A204.1 (cell line): ENCODE measurements at regions not wholly inside any gene's neighbourhood (a gene's known extent, or its start where the extent isn't known, plus 50 kb on each side); places are given as distances from the start of the nearest gene placed in this dataset.

Experiments
- FAIRE-seq: peaks from 2 replicates; lab custom pipeline; 2012; peaks lifted over from hg19 to GRCh38; lab: Jason Lieb, UNC

DNA sequence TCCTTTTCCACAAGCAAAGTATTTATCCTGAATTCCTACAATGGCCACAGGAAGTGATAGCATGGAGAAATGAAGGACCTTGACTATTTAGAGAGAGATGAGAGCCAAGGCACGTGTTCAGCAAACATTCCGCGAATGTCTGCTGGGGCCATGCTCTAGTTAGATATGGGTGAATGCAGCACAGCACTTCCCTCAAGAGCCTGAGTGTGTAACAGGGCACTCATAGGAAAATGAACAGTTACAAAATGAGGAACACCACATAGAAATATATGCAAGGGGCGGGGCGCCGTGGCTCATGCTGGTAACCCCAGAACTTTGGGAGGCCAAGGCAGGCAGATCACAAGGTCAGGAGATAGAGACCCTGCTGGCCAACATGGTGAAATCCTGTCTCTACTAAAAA is 406.9 kb downstream of the NR2F2 start:
- no peak for FAIRE-seq

DNA sequence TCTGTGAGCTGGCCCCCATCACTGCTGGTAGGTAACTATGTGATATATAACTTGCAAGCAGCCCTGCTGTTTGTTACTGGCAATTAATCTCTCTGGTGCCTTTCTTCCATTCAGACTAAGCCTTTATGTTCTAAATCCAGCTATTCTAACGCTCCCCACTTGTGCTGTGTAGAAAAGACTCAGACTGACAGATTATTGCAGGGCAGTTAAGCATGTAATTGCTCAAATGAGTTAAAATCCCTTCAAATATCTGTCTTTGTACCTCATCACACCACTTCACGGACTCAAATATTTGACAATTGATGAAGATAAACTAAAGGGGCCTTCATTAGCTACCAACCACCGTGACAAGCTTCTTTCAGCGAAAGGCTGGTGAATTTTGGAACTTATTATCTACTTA is 416.2 kb downstream of the NR2F2 start:
- no peak for FAIRE-seq

- FAIRE-seq: no peak
These were observed 416.8 kb downstream of the NR2F2 start for GRCh38 chr15:96747291-96747690.

GRCh38 chr15:96750361-96750760 is 419.9 kb downstream of the NR2F2 start:
- FAIRE-seq: no peak

DNA sequence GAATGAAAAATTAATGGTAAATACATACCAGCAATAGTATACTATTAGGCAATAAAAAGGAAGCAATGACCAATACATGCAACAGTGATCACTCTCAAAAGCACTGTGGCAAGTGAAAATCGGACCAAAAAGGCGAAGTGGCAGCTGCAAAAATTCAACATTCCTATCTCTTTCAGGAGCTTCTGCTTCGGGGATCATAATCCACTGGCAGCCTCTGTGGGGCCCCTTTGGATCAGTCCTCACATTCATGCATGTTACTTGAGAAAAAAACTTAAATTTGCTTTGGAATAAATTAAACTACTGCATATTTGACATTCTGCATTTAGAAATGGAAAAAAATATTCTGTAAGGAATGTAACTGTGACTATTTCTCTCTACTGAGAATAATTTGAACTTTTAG is 425.6 kb downstream of the NR2F2 start:
- no peak for FAIRE-seq

- FAIRE-seq: no peak
These were observed 426.2 kb downstream of the NR2F2 start for GRCh38 chr15:96756656-96757055.

GRCh38 chr15:96762566-96762965 is 432.1 kb downstream of the NR2F2 start:
- FAIRE-seq: no peak

DNA sequence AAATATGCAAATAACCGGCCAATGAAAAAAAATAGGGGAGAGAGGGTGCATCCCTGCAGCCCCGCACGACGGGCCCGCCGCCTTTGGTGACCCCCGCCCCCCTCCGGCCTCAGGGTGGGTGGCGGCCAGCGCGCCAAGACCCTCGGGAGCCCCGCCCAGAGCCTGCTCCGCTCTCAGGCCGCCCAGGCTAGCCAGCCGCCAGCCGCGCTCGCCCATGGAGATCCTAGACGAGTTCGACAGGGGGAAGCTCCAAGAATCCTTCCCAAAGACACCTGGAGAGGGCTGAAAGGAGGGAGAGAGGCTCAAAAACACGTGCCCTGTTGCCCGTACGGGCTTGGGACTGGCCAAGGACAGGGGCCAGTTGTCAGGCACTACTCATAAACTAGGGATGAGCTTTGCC is 434.0 kb downstream of the NR2F2 start:
- FAIRE-seq: no peak

DNA sequence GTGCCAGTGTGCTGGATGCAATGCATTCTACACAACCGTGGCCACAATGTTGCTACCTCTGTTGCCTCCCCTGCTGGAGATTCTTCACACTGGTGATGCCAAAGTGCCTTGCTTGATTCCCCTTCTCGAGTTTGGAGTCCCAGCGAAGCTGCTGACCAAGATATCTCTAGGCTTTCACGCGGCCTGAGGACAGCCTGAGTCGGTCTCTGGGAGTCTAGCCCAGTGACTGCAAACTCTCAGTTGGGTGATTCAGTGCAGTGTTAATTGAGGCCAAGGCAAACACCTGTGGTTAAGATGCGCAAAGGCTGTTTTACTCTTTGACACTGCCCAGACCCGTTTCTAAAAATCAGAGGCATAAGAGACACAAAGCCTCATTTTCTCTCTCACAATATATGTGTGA is 434.4 kb downstream of the NR2F2 start:
- FAIRE-seq: no peak

DNA sequence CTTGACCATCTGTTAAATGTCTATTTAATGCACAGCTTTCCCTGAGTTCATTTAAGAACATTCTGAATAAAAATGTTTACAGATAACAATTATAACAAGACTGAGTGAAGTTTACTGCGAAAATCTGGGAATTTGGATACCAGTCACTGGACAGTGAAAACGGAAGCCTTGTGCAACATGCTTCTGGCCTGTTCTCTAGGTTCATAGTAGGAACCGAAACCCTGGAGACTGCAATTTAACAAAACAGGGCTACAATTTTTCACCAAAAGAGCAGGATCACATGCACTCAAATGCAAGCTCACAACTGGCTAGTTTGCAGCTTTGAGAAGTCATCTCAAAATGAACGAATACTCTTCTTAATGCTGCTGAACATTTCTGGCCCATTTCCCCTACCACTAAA is 435.9 kb downstream of the NR2F2 start:
- FAIRE-seq: no peak

DNA sequence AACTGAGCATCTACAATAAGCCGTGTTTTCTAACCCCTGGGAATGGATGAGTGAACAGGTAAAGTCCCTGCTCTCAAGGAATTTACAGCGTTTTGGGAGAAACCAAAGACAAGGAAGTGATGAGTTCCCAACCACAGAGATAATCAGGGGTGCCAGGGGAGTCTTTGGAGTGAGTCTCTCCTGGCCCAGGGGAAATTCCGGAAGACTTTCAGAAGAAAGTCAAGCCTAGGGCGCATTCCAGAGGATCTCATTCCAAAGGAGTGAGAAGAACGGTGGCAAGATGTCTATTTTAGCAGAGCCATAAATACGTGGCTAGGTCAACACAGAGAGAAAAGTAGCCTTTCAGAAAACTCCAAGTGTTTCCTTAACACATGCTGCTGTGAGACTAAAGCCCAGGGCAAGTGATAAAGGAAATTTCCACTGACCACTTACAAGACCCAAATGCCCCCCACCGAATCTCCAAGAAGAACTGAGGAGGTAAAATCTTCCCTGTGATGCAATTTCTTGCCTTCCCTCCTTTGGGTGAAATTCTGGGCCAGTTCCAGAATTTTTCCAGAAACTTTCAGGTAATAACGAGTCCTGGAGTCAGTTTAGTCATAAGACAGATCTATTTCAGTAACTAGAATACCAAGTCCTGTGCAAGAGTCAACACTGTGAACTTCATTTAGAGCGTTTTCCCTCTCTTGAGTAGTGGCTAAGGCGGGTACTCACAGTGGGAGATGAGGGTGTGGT is 437.4 kb downstream of the NR2F2 start:
- no peak for FAIRE-seq

DNA sequence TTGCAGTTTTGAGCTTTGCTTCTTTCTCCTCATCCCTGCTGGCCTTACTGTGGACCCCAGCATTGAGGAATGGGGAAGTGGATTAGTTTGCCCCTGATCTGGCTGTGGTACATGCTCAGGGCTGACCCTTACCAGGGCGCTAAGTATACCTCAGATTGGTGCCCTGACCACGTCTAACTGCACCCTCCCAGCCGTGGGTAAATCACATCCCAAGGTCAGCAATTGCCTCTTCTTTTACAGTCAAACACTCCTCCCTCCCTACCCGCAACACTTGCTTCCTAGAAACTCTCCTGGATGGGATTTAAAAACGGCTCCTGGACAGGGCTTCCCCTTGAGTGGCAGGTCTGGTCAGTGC is 437.9 kb downstream of the NR2F2 start:
- FAIRE-seq: no peak

GRCh38 chr15:96771035-96771434 is 440.5 kb downstream of the NR2F2 start:
- FAIRE-seq: no peak

DNA sequence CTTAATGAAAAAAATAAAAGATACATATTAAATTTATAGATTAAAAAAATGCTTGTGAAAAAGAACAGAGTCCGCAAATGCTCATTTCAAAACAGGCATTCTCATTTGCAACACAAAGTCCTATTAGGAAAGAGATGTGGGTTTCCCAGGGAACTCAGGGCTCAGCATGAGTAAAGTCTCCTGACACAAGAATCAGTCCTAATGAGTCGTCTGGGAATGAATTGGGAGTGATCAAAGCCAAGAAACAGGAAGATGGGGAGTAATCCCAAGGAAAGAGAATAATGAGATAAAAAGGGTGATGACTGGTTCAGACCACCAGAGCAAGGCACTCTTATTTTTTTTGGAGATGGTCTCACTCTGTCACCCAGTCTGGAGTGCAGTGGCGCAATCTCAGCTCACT is 443.7 kb downstream of the NR2F2 start:
- no peak for FAIRE-seq

- FAIRE-seq: no peak
These were observed 453.2 kb downstream of the NR2F2 start for GRCh38 chr15:96783746-96784145.

DNA sequence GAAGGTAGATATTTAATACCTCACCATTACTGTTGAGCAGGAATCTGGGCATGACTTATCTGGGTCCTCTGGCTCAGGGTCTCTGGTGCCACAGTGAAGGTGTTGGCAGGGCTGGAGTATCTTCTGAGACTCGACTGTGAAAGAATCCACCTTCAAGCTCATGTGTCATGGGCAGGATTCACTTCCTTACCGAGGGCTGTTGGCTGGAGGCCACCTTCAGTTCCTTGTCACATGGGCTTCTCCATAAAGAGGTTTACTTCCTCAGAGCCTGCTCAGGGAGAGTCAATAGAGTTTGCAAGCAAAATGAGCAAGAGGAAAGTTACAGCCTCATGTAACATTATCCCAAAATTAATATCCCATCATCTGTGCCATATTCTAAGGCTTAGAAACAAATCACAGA is 459.5 kb downstream of the NR2F2 start:
- no peak for FAIRE-seq

DNA sequence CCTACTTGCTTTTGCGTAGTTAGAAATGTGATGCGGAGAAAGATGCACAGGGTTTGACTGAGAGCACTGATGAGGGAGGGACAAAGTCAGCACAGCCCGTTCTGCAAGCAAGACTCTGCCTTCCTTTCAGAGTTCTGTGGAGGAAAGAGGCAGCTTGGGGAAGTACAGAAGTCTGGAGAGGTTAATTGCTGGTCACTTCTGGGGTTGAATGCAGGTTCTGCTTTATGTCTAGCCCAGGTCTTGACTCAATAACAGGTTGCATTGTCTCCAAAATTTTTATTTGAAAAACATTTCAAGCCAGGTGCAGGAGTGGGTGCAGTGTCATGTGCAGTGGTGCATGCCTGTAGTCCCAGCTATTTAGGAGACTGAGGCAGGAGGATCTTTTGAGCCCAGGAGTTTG is 461.7 kb downstream of the NR2F2 start:
- FAIRE-seq: no peak

GRCh38 chr15:96796841-96797240 is 466.3 kb downstream of the NR2F2 start:
- no peak for FAIRE-seq

DNA sequence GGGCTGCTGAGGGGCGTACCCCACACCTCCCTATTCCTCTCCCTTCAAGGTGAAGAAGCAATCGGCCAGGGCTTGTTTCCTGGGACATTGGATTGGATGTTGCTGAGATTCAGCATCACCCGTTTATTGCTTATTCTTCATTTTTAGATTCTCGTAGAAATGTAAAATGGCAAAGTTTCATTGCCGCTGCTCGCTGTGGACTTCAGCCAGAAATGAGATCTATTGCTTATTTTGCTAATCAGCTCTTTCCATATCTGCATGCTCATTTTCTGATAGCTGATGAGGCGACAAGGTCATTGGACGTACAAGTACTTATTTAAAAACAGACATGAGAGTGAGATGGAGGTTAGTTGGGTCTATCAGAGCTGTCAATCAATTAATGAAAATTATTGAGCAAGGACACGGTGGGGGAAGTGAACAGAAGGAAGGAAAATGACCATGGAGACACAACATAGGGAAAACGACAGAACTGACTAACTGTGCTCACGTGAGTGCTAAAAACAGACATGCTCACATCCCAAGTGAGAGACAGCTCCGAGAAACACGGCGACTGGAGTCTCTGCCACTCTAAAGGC is 471.2 kb downstream of the NR2F2 start:
- FAIRE-seq: no peak

DNA sequence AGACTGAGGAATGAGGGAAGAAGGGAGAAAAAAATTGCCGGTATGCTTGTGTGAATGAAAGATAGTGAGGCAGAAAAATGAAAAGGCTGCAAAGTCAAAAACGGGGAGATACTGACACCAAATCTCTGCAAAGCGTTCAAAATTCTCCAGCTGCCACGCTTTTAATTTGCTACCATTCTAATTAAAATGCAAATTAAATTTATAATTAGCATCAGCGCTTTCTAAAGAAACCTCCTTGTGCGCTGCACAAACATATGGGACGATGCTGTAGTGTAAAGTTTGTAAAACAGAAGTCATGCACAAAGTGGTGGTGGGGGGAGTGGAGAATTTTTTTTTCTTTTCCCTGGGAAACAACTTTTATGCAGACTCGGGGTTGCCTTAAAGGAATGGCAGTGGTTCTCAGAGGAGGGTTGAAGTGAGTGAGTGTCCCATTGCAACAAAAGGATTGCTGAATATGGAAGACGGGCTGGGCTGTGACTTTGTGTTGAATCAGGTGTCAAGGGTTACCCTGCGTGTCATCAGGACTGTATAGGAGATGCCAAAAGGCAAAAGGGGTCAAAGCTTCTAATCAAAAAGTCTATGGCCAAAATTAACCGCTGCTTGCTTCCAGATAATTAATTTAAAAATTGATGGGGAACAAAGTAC is 472.2 kb downstream of the NR2F2 start:
- FAIRE-seq: no peak

GRCh38 chr15:96804754-96805153 is 474.3 kb downstream of the NR2F2 start:
- FAIRE-seq: no peak

- FAIRE-seq: no peak
These were observed 476.9 kb downstream of the NR2F2 start for GRCh38 chr15:96807361-96807760.

DNA sequence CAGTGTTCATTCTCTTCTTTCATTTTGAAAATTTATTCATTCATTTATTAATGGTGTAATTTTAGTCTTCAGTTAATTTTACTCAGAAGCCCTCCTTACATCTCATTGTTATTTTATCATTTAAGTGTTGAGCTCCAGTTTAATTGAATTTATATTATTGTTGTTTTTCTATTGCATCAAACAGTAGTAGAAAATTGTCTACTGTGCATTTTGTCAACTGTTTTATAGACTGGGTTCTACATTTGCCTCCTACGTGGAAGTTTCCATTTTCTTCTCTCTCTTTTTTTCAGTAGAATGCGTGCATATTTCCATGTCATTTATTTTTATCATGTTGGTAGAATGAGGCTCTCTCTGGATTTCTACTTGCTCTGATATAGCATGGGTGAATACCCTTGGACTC is 487.4 kb downstream of the NR2F2 start:
- no peak for FAIRE-seq

DNA sequence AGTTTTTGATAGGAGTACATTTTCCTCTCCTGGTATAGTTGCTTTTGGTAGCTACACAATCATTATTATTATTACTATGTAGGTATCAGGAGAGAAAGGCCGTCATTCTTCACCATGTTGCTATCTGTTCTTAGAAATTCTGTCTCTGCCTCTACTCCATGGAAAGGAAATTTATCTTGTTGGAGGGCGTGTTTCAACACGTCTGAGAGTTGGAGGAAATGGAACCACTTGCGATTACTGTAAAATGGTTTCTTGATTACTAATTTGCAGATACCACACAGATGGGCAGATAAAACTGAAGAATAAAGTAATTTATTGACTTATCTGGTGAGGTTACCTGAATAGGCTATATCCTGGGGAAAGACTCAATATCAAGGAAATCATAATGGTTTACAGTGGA is 488.4 kb downstream of the NR2F2 start:
- FAIRE-seq: no peak
